GM18520 (cell line): ENCODE measurements at regions not wholly inside any gene's neighbourhood (a gene's known extent, or its start where the extent isn't known, plus 50 kb on each side); places are given as distances from the start of the nearest gene placed in this dataset.
"Not testable (repeated sequence)": the region's sequence is repeated elsewhere in the genome, so short reads cannot be mapped to it uniquely, and the experiment has no call there.

Source experiments
- ATAC-seq: cut with Tn5 transposase; IDR thresholded peaks from one replicate; pipeline ENCODE4 v1.9.1; 2021; ENCODE audit not compliant: unreplicated experiment

- ATAC-seq, result no peak
These were observed 113.2 kb upstream of the SATB2 start for GRCh38 chr2:199570934-199571333.

GRCh38 chr2:199569336-199569735 is 111.6 kb upstream of the SATB2 start:
- ATAC-seq, result no peak

- ATAC-seq, result no peak
These were observed 100.4 kb upstream of the SATB2 start for GRCh38 chr2:199558156-199558555.

- no peak for ATAC-seq
These were observed 99.0 kb upstream of the SATB2 start for GRCh38 chr2:199556527-199557285.

GRCh38 chr2:199554026-199554425 is 96.3 kb upstream of the SATB2 start:
- no peak for ATAC-seq

GRCh38 chr2:199552141-199552540 is 94.4 kb upstream of the SATB2 start:
- ATAC-seq, result no peak

- ATAC-seq, result no peak
These were observed 86.0 kb upstream of the SATB2 start for GRCh38 chr2:199543606-199544172.

- peak; percentile 98 for ATAC-seq
These were observed 77.9 kb upstream of the SATB2 start for GRCh38 chr2:199535445-199536177.

GRCh38 chr2:199533873-199534272 is 76.1 kb upstream of the SATB2 start:
- not testable (repeated sequence) for ATAC-seq

GRCh38 chr2:199527071-199527470 is 69.3 kb upstream of the SATB2 start:
- no peak for ATAC-seq

- no peak for ATAC-seq
These were observed 67.2 kb upstream of the SATB2 start for GRCh38 chr2:199524689-199525574.

- peak; percentile 90 for ATAC-seq
These were observed 51.7 kb upstream of the SATB2 start for GRCh38 chr2:199509403-199509802.
